GM12864 (cell line): ENCODE measurements at regions not wholly inside any gene's neighbourhood (a gene's known extent, or its start where the extent isn't known, plus 50 kb on each side); places are given as distances from the start of the nearest gene placed in this dataset.
"Not testable (repeated sequence)": the region's sequence is repeated elsewhere in the genome, so short reads cannot be mapped to it uniquely, and the experiment has no call there.

Experiments
- DNase-seq: peaks from one replicate; pipeline ENCODE4 v3.0.0-alpha.2; 2011; ENCODE audit warnings: low read depth
- H3K4me3 ChIP-seq: 2 replicates; pipeline ENCODE4 v1.5.1; 2011; ENCODE audit warnings: mild to moderate bottlenecking, low read depth, low read length, control low read depth
- CTCF ChIP-seq: IDR thresholded peaks from 2 replicates; pipeline ENCODE4 v1.5.1; 2011; ENCODE audit warnings: low read depth, mild to moderate bottlenecking, moderate library complexity, low read length, control low read depth, inconsistent platforms; ENCODE audit errors: missing control alignments

- no peak for TF ChIP-seq CTCF
- H3K4me3 ChIP-seq, result no peak overlapping the region
- DNase-seq, result no peak
Measured at GRCh38 chr13:80690208-80690607, 349.3 kb upstream of the SPRY2 start.

- no peak for DNase-seq
- no peak overlapping the region for H3K4me3 ChIP-seq
Measured at GRCh38 chr13:80688593-80688992, 347.7 kb upstream of the SPRY2 start.

GRCh38 chr13:80685942-80686341 is 345.0 kb upstream of the SPRY2 start:
- DNase-seq, result no peak
- TF ChIP-seq CTCF, result no peak

More at GRCh38 chr13:80688593-80688992, 347.7 kb upstream of the SPRY2 start:
- TF ChIP-seq CTCF, result no peak

GRCh38 chr13:80684217-80684991 is 343.5 kb upstream of the SPRY2 start:
- H3K4me3 ChIP-seq, result no peak overlapping the region
- TF ChIP-seq CTCF, result no peak
- no peak for DNase-seq

More at GRCh38 chr13:80685942-80686341, 345.0 kb upstream of the SPRY2 start:
- no peak overlapping the region for H3K4me3 ChIP-seq

GRCh38 chr13:80680786-80681366 is 339.9 kb upstream of the SPRY2 start:
- no peak for TF ChIP-seq CTCF
- no peak for DNase-seq
- no peak overlapping the region for H3K4me3 ChIP-seq

GRCh38 chr13:80679423-80679822 is 338.5 kb upstream of the SPRY2 start:
- no peak for DNase-seq
- no peak overlapping the region for H3K4me3 ChIP-seq
- no peak for TF ChIP-seq CTCF

GRCh38 chr13:80677227-80677626 is 336.3 kb upstream of the SPRY2 start:
- DNase-seq, result no peak
- TF ChIP-seq CTCF, result no peak
- no peak overlapping the region for H3K4me3 ChIP-seq

- not testable (repeated sequence) for DNase-seq, H3K4me3 ChIP-seq
Measured at GRCh38 chr13:80675442-80675841, 334.5 kb upstream of the SPRY2 start.
